ENCODE measurements at regions not wholly inside any gene's neighbourhood (a gene's known extent, or its start where the extent isn't known, plus 50 kb on each side); places are given as distances from the start of the nearest gene placed in this dataset.

- no peak overlapping the region for H3K4me3 ChIP-seq (ENCODE audit: low read depth, low read length)
- no peak for TF ChIP-seq MYC (IDR thresholded peaks at IDR 0.05; ENCODE audit: low read depth, low read length)
- no peak for TF ChIP-seq POLR2A (IDR thresholded peaks at IDR 0.05; ENCODE audit: extremely low read depth, insufficient read length)
- no peak for TF ChIP-seq MAX (IDR thresholded peaks at IDR 0.05; ENCODE audit: low read depth, low read length)
- TF ChIP-seq CTCF (IDR thresholded peaks at IDR 0.05; ENCODE audit: low read depth, low read length) = no peak
- no peak for DNase-seq (ENCODE audit: low read depth)
Measured at GRCh38 chr5:145178641-145179523, 656.3 kb downstream of the PRELID2 start.

DNA sequence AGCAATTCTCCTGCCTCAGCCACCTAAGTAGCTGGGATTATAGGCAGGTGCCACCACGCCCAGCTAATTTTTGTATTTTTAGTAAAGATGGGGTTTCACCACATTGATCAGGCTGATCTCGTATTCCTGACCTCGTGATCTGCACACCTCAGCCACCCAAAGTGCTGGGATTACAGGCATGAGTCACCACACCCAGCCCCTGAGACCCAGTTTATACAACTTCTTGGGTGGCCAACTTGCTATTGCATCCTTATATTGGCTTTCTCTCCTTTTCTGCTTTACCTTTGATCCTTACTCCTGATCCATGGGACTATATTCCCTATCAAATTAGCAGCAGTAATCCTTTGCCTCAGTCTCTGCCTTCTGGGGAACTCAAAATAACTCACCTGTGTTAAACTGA lies 659.1 kb downstream of the PRELID2 start:
- TF ChIP-seq MYC (IDR thresholded peaks at IDR 0.05; ENCODE audit: low read depth, low read length) (no peak), CTCF (IDR thresholded peaks at IDR 0.05; ENCODE audit: low read depth, low read length) (no peak), MAX (IDR thresholded peaks at IDR 0.05; ENCODE audit: low read depth, low read length) (no peak)
- no peak for DNase-seq (ENCODE audit: low read depth)
- H3K4me3 ChIP-seq (ENCODE audit: low read depth, low read length) = no peak overlapping the region

DNA sequence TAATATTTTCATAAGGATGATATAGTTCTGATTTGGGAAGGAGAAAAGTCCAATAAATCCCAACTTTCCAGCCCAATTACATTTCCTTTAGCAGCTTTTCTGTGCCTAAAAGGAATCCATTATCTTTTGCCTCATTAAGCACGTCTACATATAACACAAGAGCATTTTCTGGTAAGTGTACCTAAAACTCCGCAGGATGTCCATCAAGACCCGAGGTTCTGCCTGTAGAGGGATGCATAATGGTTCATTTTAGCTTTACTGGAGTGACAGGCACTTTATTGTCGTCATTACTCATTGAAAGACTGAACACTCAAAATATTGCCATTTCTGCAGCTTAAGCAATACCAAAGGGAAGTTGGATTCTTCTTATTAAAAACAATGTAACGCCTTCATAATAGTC lies 669.0 kb downstream of the PRELID2 start:
- H3K4me3 ChIP-seq (ENCODE audit: low read depth, low read length) = no peak overlapping the region
- DNase-seq (ENCODE audit: low read depth) = no peak
- no peak for TF ChIP-seq CTCF (IDR thresholded peaks at IDR 0.05; ENCODE audit: low read depth, low read length)
- TF ChIP-seq POLR2A (IDR thresholded peaks at IDR 0.05; ENCODE audit: extremely low read depth, insufficient read length) = no peak
- no peak for TF ChIP-seq MAX (IDR thresholded peaks at IDR 0.05; ENCODE audit: low read depth, low read length)
- no peak for TF ChIP-seq MYC (IDR thresholded peaks at IDR 0.05; ENCODE audit: low read depth, low read length)

- H3K4me3 ChIP-seq (ENCODE audit: low read depth, low read length) = no peak overlapping the region
- TF ChIP-seq MYC (IDR thresholded peaks at IDR 0.05; ENCODE audit: low read depth, low read length) (no peak), POLR2A (IDR thresholded peaks at IDR 0.05; ENCODE audit: extremely low read depth, insufficient read length) (no peak), CTCF (IDR thresholded peaks at IDR 0.05; ENCODE audit: low read depth, low read length) (no peak), MAX (IDR thresholded peaks at IDR 0.05; ENCODE audit: low read depth, low read length) (no peak)
- no peak for DNase-seq (ENCODE audit: low read depth)
Measured at GRCh38 chr5:145163876-145164275, 671.3 kb downstream of the PRELID2 start.

DNA sequence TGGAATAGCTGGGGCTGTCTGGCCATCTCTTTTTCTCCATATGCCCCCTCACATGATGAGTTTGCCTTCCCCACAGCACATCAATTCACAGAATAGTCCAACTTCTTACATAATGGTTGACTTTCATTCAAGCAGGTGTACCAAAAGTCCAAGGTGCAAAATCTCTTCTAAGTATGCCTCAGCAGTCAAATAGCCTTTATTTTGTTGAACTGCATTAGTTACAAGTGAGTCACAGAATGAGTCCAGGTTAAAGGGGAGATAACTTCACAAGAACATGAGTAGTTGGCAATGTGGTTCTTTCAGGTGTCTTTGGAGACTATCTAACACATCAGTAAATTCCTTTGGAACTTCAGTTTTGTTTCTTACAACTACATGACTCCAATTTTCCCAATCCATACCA lies 672.5 kb downstream of the PRELID2 start:
- DNase-seq (ENCODE audit: low read depth) = no peak
- H3K4me3 ChIP-seq (ENCODE audit: low read depth, low read length) = no peak overlapping the region
- TF ChIP-seq MAX (IDR thresholded peaks at IDR 0.05; ENCODE audit: low read depth, low read length) (no peak), MYC (IDR thresholded peaks at IDR 0.05; ENCODE audit: low read depth, low read length) (no peak), POLR2A (IDR thresholded peaks at IDR 0.05; ENCODE audit: extremely low read depth, insufficient read length) (no peak), CTCF (IDR thresholded peaks at IDR 0.05; ENCODE audit: low read depth, low read length) (no peak)

Measured in NB4 (cell line).